HCT116 (cell line): ENCODE measurements at regions not wholly inside any gene's neighbourhood (a gene's known extent, or its start where the extent isn't known, plus 50 kb on each side); places are given as distances from the start of the nearest gene placed in this dataset.

ENCODE experiments used
- ATAC-seq: fragments of 200-7000 bp; cut with Tn5 transposase; 2 replicates; pipeline ENCODE4 v1.9.1; 2020; ENCODE audit warnings: mild to moderate bottlenecking, moderate library complexity
- BruUV-seq: library from RNA; stranded (reverse); fragments of 400-500 nt; replicated peaks from 2 replicates; lab custom pipeline; 2021; lab: Mats Ljungman, UMichigan
- CTCF ChIA-PET: fragments of 300-600 bp; sonication (Branson Sonifier 250); formaldehyde crosslinking; loops from one replicate; lab custom pipeline; 2021; ENCODE audit warnings: antibody characterized with exemption; lab: Charles Lee
- POLR2A ChIA-PET: fragments of 300-600, 350-600 bp; sonication (Branson Sonifier 250); formaldehyde crosslinking; loops from one replicate; lab custom pipeline; 2021; ENCODE audit warnings: antibody characterized with exemption; lab: Charles Lee
- RAD21 ChIA-PET, 2 experiments: fragments of 300-600 bp; sonication (Branson Sonifier 250); formaldehyde crosslinking; loops; one replicate each; lab custom pipeline; 2023; ENCODE audit warnings: low total read pairs in 2 of 2; ENCODE audit not compliant: uncharacterized antibody in 2 of 2, unreplicated experiment in 2 of 2, low non-redundant PET in 1 of 2; lab: Charles Lee
- DNase-seq: peaks from one replicate; pipeline ENCODE4 v3.0.0-alpha.2; 2010; ENCODE audit warnings: low read depth, low spot score
- H2AFZ ChIP-seq: fragments of 200-600 bp; shearing (Covaris generic), sonication (generic); 2 replicates; pipeline ENCODE4 v1.6.1; 2017; ENCODE audit warnings: low read depth, mixed run types, mixed read lengths, antibody characterized with exemption, low read length; ENCODE audit not compliant: poor library complexity, severe bottlenecking
- H3K27ac ChIP-seq: 2 replicates; pipeline ENCODE4 v1.5.1; 2012; ENCODE audit warnings: low read depth, low read length
- H3K27me3 ChIP-seq: fragments of 200-600 bp; sonication (generic); 2 replicates; pipeline ENCODE4 v1.6.1; 2016; ENCODE audit warnings: mixed run types, low read length, mixed read lengths; ENCODE audit not compliant: insufficient read depth
- H3K36me3 ChIP-seq, 2 experiments: fragments of 200-500 bp in 1 of 2; fragments of 200-600 bp in 1 of 2; sonication (Bioruptor generic) in 1 of 2; sonication (generic) in 1 of 2; 2 replicates each; pipeline versions ENCODE4 v1.5.1 to v1.6.1; 2014 to 2016; ENCODE audit warnings: low read length in 2 of 2, inconsistent platforms in 1 of 2, mixed read lengths in 1 of 2, mixed run types in 1 of 2; ENCODE audit not compliant: insufficient read depth in 2 of 2, control insufficient read depth in 1 of 2
- H3K4me1 ChIP-seq, 2 experiments: fragments of 200-600 bp in 1 of 2; sonication (generic) in 1 of 2; 2 replicates each; pipeline versions ENCODE4 v1.5.1 to v1.6.1; 2012 to 2017; ENCODE audit warnings: low read length in 2 of 2, inconsistent platforms in 1 of 2, mild to moderate bottlenecking in 1 of 2, mixed read lengths in 1 of 2, mixed run types in 1 of 2, moderate library complexity in 1 of 2; ENCODE audit not compliant: insufficient read depth in 2 of 2, control insufficient read depth in 1 of 2
- H3K4me2 ChIP-seq: fragments of 200-600 bp; sonication (generic); 2 replicates; pipeline ENCODE4 v1.6.1; 2017; ENCODE audit warnings: mixed run types, low read length, mixed read lengths
- H3K4me3 ChIP-seq, 2 experiments: fragments of 200-600 bp in 1 of 2; sonication (generic) in 1 of 2; replicated peaks in 1 of 2; 2 replicates each; pipeline ENCODE4 v1.5.1; 2011 to 2016; ENCODE audit warnings: low read length in 2 of 2, control low read depth in 1 of 2, low read depth in 1 of 2, mild to moderate bottlenecking in 1 of 2, mixed read lengths in 1 of 2, mixed run types in 1 of 2
- H3K79me2 ChIP-seq: fragments of 200-600 bp; sonication (generic); 2 replicates; pipeline ENCODE4 v1.6.1; 2017; ENCODE audit warnings: mild to moderate bottlenecking, mixed run types, low read length, moderate library complexity, mixed read lengths; ENCODE audit not compliant: insufficient read depth
- H3K9ac ChIP-seq: fragments of 200-600 bp; sonication (generic); 2 replicates; pipeline ENCODE4 v1.6.1; 2016; ENCODE audit warnings: low read length, mixed read lengths
- H3K9me2 ChIP-seq: fragments of 200-600 bp; sonication (generic), shearing (Covaris generic); 2 replicates; pipeline ENCODE4 v1.6.1; 2017; ENCODE audit warnings: mixed run types, mild to moderate bottlenecking, moderate library complexity; ENCODE audit not compliant: insufficient read depth
- H3K9me3 ChIP-seq, 2 experiments: fragments of 200-500 bp in 1 of 2; fragments of 200-600 bp in 1 of 2; sonication (Bioruptor generic) in 1 of 2; sonication (generic) in 1 of 2; 2 replicates each; pipeline ENCODE4 v1.6.1; 2014 to 2017; ENCODE audit warnings: low read length in 2 of 2, mixed read lengths in 2 of 2, inconsistent platforms in 1 of 2, low read depth in 1 of 2, mild to moderate bottlenecking in 1 of 2, mixed run types in 1 of 2, moderate library complexity in 1 of 2; ENCODE audit not compliant: control insufficient read depth in 1 of 2, insufficient read depth in 1 of 2
- H4K20me1 ChIP-seq: fragments of 200-600 bp; sonication (generic), shearing (Covaris generic); 2 replicates; pipeline ENCODE4 v1.6.1; 2017; ENCODE audit warnings: mixed run types, mild to moderate bottlenecking, moderate library complexity; ENCODE audit not compliant: insufficient read depth
- CBX3 ChIP-seq: IDR thresholded peaks from 2 replicates; pipeline ENCODE4 v1.6.1; 2012; ENCODE audit warnings: low read depth
- CEBPB ChIP-seq: IDR thresholded peaks from 2 replicates; pipeline ENCODE4 v1.6.1; 2012; ENCODE audit warnings: low read depth
- EGR1 ChIP-seq: IDR thresholded peaks from 2 replicates; pipeline ENCODE4 v1.6.1; 2012; ENCODE audit warnings: low read depth
- EZH2phosphoT487 ChIP-seq: fragments of 200-600 bp; IDR thresholded peaks from 2 replicates; pipeline ENCODE4 v1.6.1; 2018; ENCODE audit warnings: antibody characterized with exemption, borderline replicate concordance
- FOSL1 ChIP-seq: IDR thresholded peaks from 2 replicates; pipeline ENCODE4 v1.6.1; 2012; ENCODE audit warnings: low read depth
- JUND ChIP-seq: IDR thresholded peaks from 2 replicates; pipeline ENCODE4 v1.6.1; 2012
- POLR2A ChIP-seq: IDR thresholded peaks from 2 replicates; pipeline ENCODE4 v1.7.0; 2011; ENCODE audit warnings: borderline replicate concordance; ENCODE audit not compliant: insufficient read depth, insufficient read length; ENCODE audit errors: extremely low read depth
- POLR2AphosphoS5 ChIP-seq: IDR thresholded peaks from 2 replicates; pipeline ENCODE4 v1.6.1; 2011; ENCODE audit warnings: mild to moderate bottlenecking, low read depth, low read length, moderate library complexity
- RAD21 ChIP-seq: IDR thresholded peaks from 2 replicates; pipeline ENCODE4 v1.6.1; 2012; ENCODE audit warnings: low read depth, mild to moderate bottlenecking
- SIN3A ChIP-seq: IDR thresholded peaks from 2 replicates; pipeline ENCODE4 v1.6.1; 2012; ENCODE audit warnings: low read depth
- TCF7L2 ChIP-seq: IDR thresholded peaks from 2 replicates; pipeline ENCODE4 v1.7.0; 2011; ENCODE audit warnings: borderline replicate concordance, inconsistent platforms; ENCODE audit not compliant: insufficient read depth, insufficient read length; ENCODE audit errors: extremely low read depth
- YY1 ChIP-seq: IDR thresholded peaks from 2 replicates; pipeline ENCODE4 v1.6.1; 2011; ENCODE audit warnings: low read length, low read depth, moderate library complexity, mild to moderate bottlenecking; ENCODE audit not compliant: insufficient replicate concordance; ENCODE audit errors: extremely low read depth
- ZNF274 ChIP-seq: fragments of 200-500 bp; sonication (Bioruptor generic); IDR thresholded peaks from 2 replicates; pipeline ENCODE4 v1.6.1; 2014; ENCODE audit warnings: mild to moderate bottlenecking, low read depth, low read length, inconsistent platforms
- intact Hi-C: fragments of 100-400 bp; cut with micrococcal nuclease; formaldehyde crosslinking; loops from 2 replicates; pipeline ENCODE4 v1.10.0; 2022
- TF ChIP-seq, protein P1 (sequence below): IDR thresholded peaks from 2 replicates; pipeline ENCODE4 v1.6.1; 2012
- TF ChIP-seq, protein P2 (sequence below): IDR thresholded peaks from 2 replicates; pipeline ENCODE4 v1.6.1; 2011; ENCODE audit warnings: mild to moderate bottlenecking, low read length, moderate library complexity; ENCODE audit not compliant: insufficient replicate concordance; ENCODE audit errors: extremely low read depth

DNA sequence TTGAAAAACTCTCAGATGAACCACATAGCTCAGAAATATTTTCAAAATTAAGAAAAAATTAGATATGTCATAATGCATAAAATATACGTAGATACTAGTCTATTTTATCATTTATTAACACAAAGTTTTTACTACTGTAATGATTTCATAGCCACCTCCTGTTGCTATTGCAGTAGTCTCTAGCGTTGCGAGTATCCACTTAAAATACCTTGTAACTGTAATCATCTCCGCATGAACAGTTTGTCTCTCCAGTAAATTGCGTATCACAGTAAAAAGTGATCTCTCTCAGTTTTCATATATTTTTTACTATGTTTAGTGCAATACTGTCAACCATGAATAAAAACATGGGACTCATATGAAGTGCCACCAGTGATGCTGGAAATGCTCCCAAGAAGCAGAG is 417.9 kb upstream of the ZNF462 start:
- ChIA-PET POLR2A (no interaction called here), CTCF (no interaction called here)
- intact Hi-C loops = no loop called here

DNA sequence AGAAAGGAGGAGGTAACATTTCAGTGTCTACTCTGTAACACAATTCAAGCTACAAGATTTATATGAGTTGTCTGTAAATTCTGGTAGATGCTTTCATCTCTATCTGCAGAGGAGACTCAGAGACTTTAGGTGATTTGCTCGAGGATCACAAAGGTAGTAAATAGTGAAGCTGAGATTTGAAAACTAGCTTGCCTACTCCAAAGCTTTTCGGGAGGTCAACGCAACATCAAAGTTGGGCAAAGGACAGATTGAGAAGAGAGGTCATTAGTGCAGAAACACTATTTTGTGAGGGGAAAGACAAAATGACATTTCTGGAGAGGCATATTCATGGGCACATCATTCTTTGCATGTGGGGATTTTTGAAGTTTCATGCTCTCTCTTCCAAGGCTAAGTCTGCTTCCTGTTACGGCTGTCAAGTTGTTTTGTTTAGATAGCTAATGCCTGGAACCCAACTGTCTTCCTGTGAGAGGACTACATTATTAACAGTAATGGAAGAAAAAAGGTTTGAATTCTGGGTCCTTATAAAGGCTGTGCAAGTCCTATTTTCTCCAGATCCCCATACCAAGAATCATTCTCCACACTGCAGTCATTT is 413.5 kb upstream of the ZNF462 start:
- ChIA-PET POLR2A (no interaction called here), CTCF (no interaction called here), RAD21 (no interaction called here)
- Histone ChIP-seq H3K9me2 (no peaks in the 10 kb centered on the region), H3K27me3 (peaks cover 3% of the 10 kb centered on the region; the same call in 1 of the 2 replicates), H3K27ac (no peak overlapping the region), H3K4me1 (no peaks in the 10 kb centered on the region), H3K9ac (no peak overlapping the region), H3K4me3 (no peak overlapping the region), H3K4me2 (no peak overlapping the region), H3K79me2 (no peaks in the 10 kb centered on the region), H3K36me3 (no peaks in the 10 kb centered on the region), H4K20me1 (no peaks in the 10 kb centered on the region), H3K9me3 (no peaks in the 10 kb centered on the region), H2AFZ (no peak overlapping the region)
- ATAC-seq (no peak), DNase-seq (no peak)
- no TSS peak for BruUV-seq
- TF ChIP-seq POLR2AphosphoS5 (no peak), ZNF274 (no peak), SIN3A (no peak), RAD21 (no peak), CBX3 (no peak), CEBPB (no peak), POLR2A (no peak), TCF7L2 (no peak), FOSL1 (no peak), EGR1 (no peak), EZH2phosphoT487 (no peak)
- TF ChIP-seq, protein P1, sequence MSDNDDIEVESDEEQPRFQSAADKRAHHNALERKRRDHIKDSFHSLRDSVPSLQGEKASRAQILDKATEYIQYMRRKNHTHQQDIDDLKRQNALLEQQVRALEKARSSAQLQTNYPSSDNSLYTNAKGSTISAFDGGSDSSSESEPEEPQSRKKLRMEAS = no peak
- TF ChIP-seq, protein P2, sequence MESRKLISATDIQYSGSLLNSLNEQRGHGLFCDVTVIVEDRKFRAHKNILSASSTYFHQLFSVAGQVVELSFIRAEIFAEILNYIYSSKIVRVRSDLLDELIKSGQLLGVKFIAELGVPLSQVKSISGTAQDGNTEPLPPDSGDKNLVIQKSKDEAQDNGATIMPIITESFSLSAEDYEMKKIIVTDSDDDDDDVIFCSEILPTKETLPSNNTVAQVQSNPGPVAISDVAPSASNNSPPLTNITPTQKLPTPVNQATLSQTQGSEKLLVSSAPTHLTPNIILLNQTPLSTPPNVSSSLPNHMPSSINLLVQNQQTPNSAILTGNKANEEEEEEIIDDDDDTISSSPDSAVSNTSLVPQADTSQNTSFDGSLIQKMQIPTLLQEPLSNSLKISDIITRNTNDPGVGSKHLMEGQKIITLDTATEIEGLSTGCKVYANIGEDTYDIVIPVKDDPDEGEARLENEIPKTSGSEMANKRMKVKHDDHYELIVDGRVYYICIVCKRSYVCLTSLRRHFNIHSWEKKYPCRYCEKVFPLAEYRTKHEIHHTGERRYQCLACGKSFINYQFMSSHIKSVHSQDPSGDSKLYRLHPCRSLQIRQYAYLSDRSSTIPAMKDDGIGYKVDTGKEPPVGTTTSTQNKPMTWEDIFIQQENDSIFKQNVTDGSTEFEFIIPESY = no peak
- intact Hi-C loops = no loop called here

More for the DNA sequence above, 417.9 kb upstream of the ZNF462 start:
- Histone ChIP-seq H3K4me2 (no peak overlapping the region), H2AFZ (no peak overlapping the region), H3K9me3 (no peaks in the 10 kb centered on the region), H4K20me1 (no peaks in the 10 kb centered on the region), H3K9ac (no peak overlapping the region), H3K4me1 (no peaks in the 10 kb centered on the region), H3K27ac (no peak overlapping the region), H3K4me3 (no peak overlapping the region), H3K9me2 (peaks cover 3% of the 10 kb centered on the region; the same call in 1 of the 2 replicates), H3K27me3 (peaks cover 4% of the 10 kb centered on the region; the same call in 1 of the 2 replicates), H3K79me2 (no peaks in the 10 kb centered on the region), H3K36me3 (no peaks in the 10 kb centered on the region)
- ATAC-seq (no peak), DNase-seq (no peak)
- RAD21 ChIA-PET = no interaction called here
- BruUV-seq = no TSS peak
- TF ChIP-seq CEBPB = no peak
- no peak for TF ChIP-seq EZH2phosphoT487
- TF ChIP-seq FOSL1 = no peak
- no peak for TF ChIP-seq JUND
- TF ChIP-seq YY1 = no peak
- TF ChIP-seq, protein P1 = no peak
- no peak for TF ChIP-seq SIN3A
- TF ChIP-seq POLR2A = no peak
- no peak for TF ChIP-seq EGR1
